ENCODE measurements at regions not wholly inside any gene's neighbourhood (a gene's known extent, or its start where the extent isn't known, plus 50 kb on each side); places are given as distances from the start of the nearest gene placed in this dataset.

GRCh38 chr5:5588887-5589826 is 166.7 kb downstream of the ICE1 start:
- DNase-seq: no peak
- no peak for FAIRE-seq
- Histone ChIP-seq H3K4me1 (ENCODE audit: control insufficient read depth in 2 of 3, insufficient read depth in 2 of 3, low read depth in 1 of 3, low read length in 3 of 3) (no peaks in the 10 kb centered on the region), H3K9me3 (ENCODE audit: control insufficient read depth in 2 of 3, insufficient read depth in 1 of 3, low read length in 3 of 3) (no peaks in the 10 kb centered on the region), H3K27ac (ENCODE audit: low read depth in 2 of 2, low read length in 2 of 2) (no peak overlapping the region), H3K36me3 (ENCODE audit: control insufficient read depth in 2 of 3, insufficient read depth in 3 of 3, low read length in 3 of 3) (no peaks in the 10 kb centered on the region), H3K4me3 (ENCODE audit: low read length in 3 of 3) (no peak overlapping the region), H3K9ac (ENCODE audit: low read length in 3 of 3) (no peak overlapping the region), H3K27me3 (ENCODE audit: control insufficient read depth, insufficient read depth, low read length) (no peaks in the 10 kb centered on the region)
- intact Hi-C loops (cut with DNase I): no loop called here
- no peak for TF ChIP-seq CTCF (IDR thresholded peaks at IDR 0.05; ENCODE audit: borderline replicate concordance, extremely low read depth, insufficient read depth)

GRCh38 chr5:5588386-5588785 is 165.9 kb downstream of the ICE1 start:
- no peak overlapping the region for H3K4me3 ChIP-seq (ENCODE audit: low read length in 3 of 3)
- DNase-seq (no peak), FAIRE-seq (no peak)
- H3K9ac ChIP-seq (ENCODE audit: low read length in 3 of 3): no peak overlapping the region
- H3K27ac ChIP-seq (ENCODE audit: low read depth in 2 of 2, low read length in 2 of 2): no peak overlapping the region
- no peaks in the 10 kb centered on the region for H3K9me3 ChIP-seq (ENCODE audit: control insufficient read depth in 2 of 3, insufficient read depth in 1 of 3, low read length in 3 of 3)
- no peak for TF ChIP-seq CTCF (IDR thresholded peaks at IDR 0.05; ENCODE audit: borderline replicate concordance, extremely low read depth, insufficient read depth)
- no peaks in the 10 kb centered on the region for H3K27me3 ChIP-seq (ENCODE audit: control insufficient read depth, insufficient read depth, low read length)
- no peaks in the 10 kb centered on the region for H3K4me1 ChIP-seq (ENCODE audit: control insufficient read depth in 2 of 3, insufficient read depth in 2 of 3, low read depth in 1 of 3, low read length in 3 of 3)
- intact Hi-C loops (cut with DNase I): no loop called here
- H3K36me3 ChIP-seq (ENCODE audit: control insufficient read depth in 2 of 3, insufficient read depth in 3 of 3, low read length in 3 of 3): no peaks in the 10 kb centered on the region

- no peak for TF ChIP-seq CTCF (IDR thresholded peaks at IDR 0.05; ENCODE audit: borderline replicate concordance, extremely low read depth, insufficient read depth)
- intact Hi-C loops (cut with DNase I): no loop called here
- no peak for DNase-seq
- Histone ChIP-seq H3K4me1 (ENCODE audit: control insufficient read depth in 2 of 3, insufficient read depth in 2 of 3, low read depth in 1 of 3, low read length in 3 of 3) (no peaks in the 10 kb centered on the region), H3K27me3 (ENCODE audit: control insufficient read depth, insufficient read depth, low read length) (no peaks in the 10 kb centered on the region), H3K4me3 (ENCODE audit: low read length in 3 of 3) (no peak overlapping the region), H3K27ac (ENCODE audit: low read depth in 2 of 2, low read length in 2 of 2) (no peak overlapping the region), H3K9ac (ENCODE audit: low read length in 3 of 3) (no peak overlapping the region), H3K36me3 (ENCODE audit: control insufficient read depth in 2 of 3, insufficient read depth in 3 of 3, low read length in 3 of 3) (no peaks in the 10 kb centered on the region), H3K9me3 (ENCODE audit: control insufficient read depth in 2 of 3, insufficient read depth in 1 of 3, low read length in 3 of 3) (no peaks in the 10 kb centered on the region)
- no peak for FAIRE-seq
Measured at GRCh38 chr5:5587474-5587873, 165.0 kb downstream of the ICE1 start.
